NCI-H2029 treated with DMSO at 0.1 percent for 48 hours (cell line): ENCODE measurements at regions not wholly inside any gene's neighbourhood (a gene's known extent, or its start where the extent isn't known, plus 50 kb on each side); places are given as distances from the start of the nearest gene placed in this dataset.

Experiments
- DNase-seq: peaks from one replicate; lab custom pipeline; 2025; lab: John Stamatoyannopoulos, UW

- no peak for DNase-seq
Measured at GRCh38 chrX:98605941-98606340, 1722.2 kb downstream of the RPA4 start.

DNA sequence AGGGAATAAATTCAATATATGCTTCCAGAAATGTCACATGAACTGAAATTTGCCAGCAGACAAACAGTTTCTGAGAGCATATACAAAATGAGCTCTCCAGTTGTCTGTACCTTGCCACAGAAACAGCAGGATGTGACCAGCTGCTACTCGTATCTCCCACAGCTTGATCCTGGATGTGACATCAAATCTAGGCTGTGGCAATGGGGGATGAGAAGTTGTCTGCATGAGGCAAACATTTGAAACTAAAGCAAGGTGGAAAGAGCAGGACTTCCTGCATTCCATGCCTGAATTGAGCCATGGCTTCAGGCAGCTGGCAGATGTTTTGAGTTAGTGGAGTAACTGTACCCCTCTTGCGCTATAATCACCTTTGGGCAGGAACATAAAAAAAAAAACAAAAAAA lies 1724.0 kb downstream of the RPA4 start:
- no peak for DNase-seq

DNA sequence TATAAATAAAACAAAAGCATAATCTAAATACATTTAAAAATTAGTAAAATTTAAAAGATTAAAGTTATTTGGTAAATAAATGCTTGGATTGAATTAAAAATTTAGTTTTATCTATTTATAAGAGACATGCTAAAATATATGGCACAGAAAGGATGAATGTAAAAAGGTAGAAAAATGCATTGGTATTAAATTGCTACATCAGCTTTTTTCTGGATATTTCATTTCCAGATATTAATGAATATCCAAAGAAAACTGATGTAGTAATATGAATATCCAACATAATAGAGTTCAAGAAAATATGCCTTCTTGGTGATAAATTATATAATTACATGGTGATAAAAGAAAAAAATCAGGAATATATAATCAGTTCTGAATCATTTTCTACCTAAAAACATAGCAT lies 1743.9 kb downstream of the RPA4 start:
- no peak for DNase-seq

DNA sequence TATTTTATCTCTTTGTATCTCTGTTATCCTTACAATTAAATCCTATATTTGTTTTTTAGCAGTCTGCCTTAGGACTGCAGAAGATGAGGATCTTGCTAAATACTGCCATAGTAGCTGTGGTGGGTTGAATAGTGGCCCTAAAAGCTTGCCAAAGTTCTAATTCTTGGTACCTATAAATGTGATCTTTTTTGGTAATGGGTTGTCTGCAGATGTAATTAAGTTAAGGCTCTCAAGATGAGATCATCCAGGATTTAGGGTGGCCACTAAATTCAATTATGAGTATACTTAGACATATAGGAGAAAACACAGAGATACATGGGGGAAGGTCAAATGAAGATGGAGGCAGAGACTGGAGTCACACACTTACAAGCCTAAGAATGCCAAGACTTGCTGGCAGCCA lies 1753.7 kb downstream of the RPA4 start:
- DNase-seq, result no peak

GRCh38 chrX:98646351-98646750 lies 1762.6 kb downstream of the RPA4 start:
- DNase-seq, result no peak

GRCh38 chrX:98654565-98654964 lies 1755.5 kb downstream of the PCDH19 start:
- no peak for DNase-seq
